HEK293 (cell line): ENCODE measurements at regions not wholly inside any gene's neighbourhood (a gene's known extent, or its start where the extent isn't known, plus 50 kb on each side); places are given as distances from the start of the nearest gene placed in this dataset.

Experiments
- CTCF ChIA-PET: fragments of 350-600 bp; formaldehyde crosslinking; extraction: SDS; loops from one replicate; lab custom pipeline; 2021; ENCODE audit warnings: antibody characterized with exemption; lab: Yijun Ruan, JAX
- POLR2A ChIA-PET: fragments of 300-600 bp; formaldehyde crosslinking; extraction: SDS; loops from one replicate; lab custom pipeline; 2020; ENCODE audit warnings: antibody characterized with exemption, inconsistent platforms; lab: Yijun Ruan, JAX
- H3K27ac ChIP-seq: fragments of 200-500 bp; sonication (Bioruptor generic); 2 replicates; pipeline ENCODE4 v1.5.1; 2014; ENCODE audit warnings: low read depth, low read length, control low read depth, inconsistent platforms; ENCODE audit errors: extremely low read depth
- H3K36me3 ChIP-seq, 2 experiments: fragments of 200-500 bp in 1 of 2; sonication (Bioruptor generic) in 1 of 2; 1 replicate in 1 of 2; 2 replicates in 1 of 2; pipeline ENCODE4 v1.5.1; 2014 to 2017; ENCODE audit warnings: inconsistent platforms in 2 of 2, low read length in 2 of 2; ENCODE audit not compliant: control insufficient read depth in 2 of 2, insufficient read depth in 1 of 2
- H3K4me1 ChIP-seq: fragments of 200-500 bp; sonication (Bioruptor generic); 2 replicates; pipeline ENCODE4 v1.5.1; 2014; ENCODE audit warnings: mild to moderate bottlenecking, low read length, inconsistent platforms; ENCODE audit not compliant: control insufficient read depth, insufficient read depth
- H3K4me3 ChIP-seq: 2 replicates; pipeline ENCODE4 v1.5.1; 2011; ENCODE audit warnings: low read depth, mild to moderate bottlenecking, control low read depth, low read length, moderate library complexity
- H3K9me3 ChIP-seq: fragments of 200-500 bp; sonication (Bioruptor generic); 2 replicates; pipeline ENCODE4 v1.5.1; 2014; ENCODE audit warnings: low read depth, low read length, inconsistent platforms; ENCODE audit not compliant: control insufficient read depth, insufficient read depth
- GLI4 ChIP-seq: fragments of 450-650 bp; formaldehyde crosslinking; IDR thresholded peaks from 2 replicates; pipeline ENCODE4 v1.5.1; 2016; ENCODE audit warnings: missing biosample characterization, missing genetic modification characterization
- HOXA7 ChIP-seq: sonication (generic); formaldehyde crosslinking; IDR thresholded peaks from 2 replicates; pipeline ENCODE4 v1.8.1; 2022; ENCODE audit warnings: missing genetic modification reagents, borderline replicate concordance
- RBAK ChIP-seq: fragments of 450-650 bp; formaldehyde crosslinking; IDR thresholded peaks from 2 replicates; pipeline ENCODE4 v1.5.1; 2016; ENCODE audit warnings: missing biosample characterization, missing genetic modification characterization
- SCRT1 ChIP-seq: fragments of 450-650 bp; formaldehyde crosslinking; IDR thresholded peaks from 2 replicates; pipeline ENCODE4 v1.5.1; 2016; ENCODE audit warnings: missing biosample characterization, missing genetic modification characterization, borderline replicate concordance
- ZBTB11 ChIP-seq: fragments of 450-650 bp; formaldehyde crosslinking; conservative IDR thresholded peaks from 2 replicates; pipeline ENCODE4 v1.5.1; 2016; ENCODE audit warnings: low read depth, missing biosample characterization, missing genetic modification characterization
- ZBTB21 ChIP-seq: fragments of 450-650 bp; formaldehyde crosslinking; IDR thresholded peaks from 2 replicates; pipeline ENCODE4 v1.5.1; 2017; ENCODE audit warnings: missing biosample characterization, missing genetic modification characterization
- ZBTB44 ChIP-seq: fragments of 450-650 bp; IDR thresholded peaks from 2 replicates; pipeline ENCODE4 v1.5.1; 2018; ENCODE audit warnings: missing biosample characterization, mild to moderate bottlenecking, missing genetic modification characterization
- ZNF112 ChIP-seq: fragments of 450-650 bp; formaldehyde crosslinking; IDR thresholded peaks from 2 replicates; pipeline ENCODE4 v1.5.0; 2017; ENCODE audit warnings: missing biosample characterization, missing genetic modification characterization
- ZNF138 ChIP-seq: fragments of 450-650 bp; formaldehyde crosslinking; IDR thresholded peaks from 2 replicates; pipeline ENCODE4 v1.5.1; 2016; ENCODE audit warnings: missing biosample characterization, missing genetic modification characterization, borderline replicate concordance
- ZNF16 ChIP-seq: fragments of 450-650 bp; formaldehyde crosslinking; IDR thresholded peaks from 2 replicates; pipeline ENCODE4 v1.5.1; 2016; ENCODE audit warnings: low read depth, missing biosample characterization, missing genetic modification characterization
- ZNF184 ChIP-seq: fragments of 450-650 bp; IDR thresholded peaks from 2 replicates; pipeline ENCODE4 v1.5.1; 2018; ENCODE audit warnings: missing biosample characterization, mild to moderate bottlenecking, missing genetic modification characterization
- ZNF221 ChIP-seq: fragments of 450-650 bp; formaldehyde crosslinking; IDR thresholded peaks from 2 replicates; pipeline ENCODE4 v1.5.1; 2017; ENCODE audit warnings: missing biosample characterization, missing genetic modification characterization, borderline replicate concordance
- ZNF394 ChIP-seq: fragments of 450-650 bp; formaldehyde crosslinking; IDR thresholded peaks from 2 replicates; pipeline ENCODE4 v1.5.1; 2016; ENCODE audit warnings: missing biosample characterization, missing genetic modification characterization, mild to moderate bottlenecking, moderate library complexity, borderline replicate concordance
- ZNF513 ChIP-seq: fragments of 450-650 bp; IDR thresholded peaks from 2 replicates; pipeline ENCODE4 v1.5.1; 2018; ENCODE audit warnings: missing biosample characterization, missing genetic modification characterization
- ZNF529 ChIP-seq: fragments of 450-650 bp; formaldehyde crosslinking; IDR thresholded peaks from 2 replicates; pipeline ENCODE4 v1.5.1; 2017; ENCODE audit warnings: missing genetic modification characterization, missing biosample characterization; ENCODE audit not compliant: insufficient replicate concordance
- ZNF639 ChIP-seq: fragments of 450-650 bp; formaldehyde crosslinking; IDR thresholded peaks from 2 replicates; pipeline ENCODE4 v1.5.1; 2016; ENCODE audit warnings: missing biosample characterization, missing genetic modification characterization
- ZNF677 ChIP-seq: fragments of 450-650 bp; IDR thresholded peaks from 2 replicates; pipeline ENCODE4 v1.5.0; 2018; ENCODE audit warnings: missing biosample characterization, mild to moderate bottlenecking, missing genetic modification characterization, moderate library complexity
- ZNF777 ChIP-seq: fragments of 450-650 bp; formaldehyde crosslinking; IDR thresholded peaks from 2 replicates; pipeline ENCODE4 v1.5.1; 2017; ENCODE audit warnings: missing biosample characterization, missing genetic modification characterization, borderline replicate concordance
- ZNF837 ChIP-seq: fragments of 450-650 bp; formaldehyde crosslinking; IDR thresholded peaks from 2 replicates; pipeline ENCODE4 v1.5.1; 2016; ENCODE audit warnings: missing biosample characterization, missing genetic modification characterization
- TF ChIP-seq, protein P1 (sequence below): fragments of 450-650 bp; formaldehyde crosslinking; optimal IDR thresholded peaks from 2 replicates; pipeline ENCODE3; 2016; ENCODE audit warnings: missing biosample characterization, mild to moderate bottlenecking, missing genetic modification characterization
- TF ChIP-seq, protein P2 (sequence below): fragments of 450-650 bp; formaldehyde crosslinking; IDR thresholded peaks from 2 replicates; pipeline ENCODE4 v1.5.1; 2016; ENCODE audit warnings: missing biosample characterization, missing genetic modification characterization, borderline replicate concordance

- CTCF ChIA-PET, result interaction anchor here (0.5 to 1.5 kb wide), 4 partner anchors 10 to 103 kb away, joined by 3 to 8 read pairs (median 3); no protein-coding TSS in a partner anchor
- H3K9me3 ChIP-seq, result no peaks in the 10 kb centered on the region
- TF ChIP-seq ZNF16 (tag by site-specific recombination), result no peak
- no peak for TF ChIP-seq ZNF777 (tag by site-specific recombination)
- no peak for TF ChIP-seq ZNF529
- TF ChIP-seq, all 188 proteins: peak for 0
- Histone ChIP-seq H3K36me3 (no peaks in the 10 kb centered on the region), H3K4me1 (no peaks in the 10 kb centered on the region), H3K27ac (no peak overlapping the region), H3K4me3 (no peak overlapping the region)
- POLR2A ChIA-PET, result no interaction called here
Measured at GRCh38 chr13:24624363-24624762, 55.8 kb upstream of the ATP12A start.

DNA sequence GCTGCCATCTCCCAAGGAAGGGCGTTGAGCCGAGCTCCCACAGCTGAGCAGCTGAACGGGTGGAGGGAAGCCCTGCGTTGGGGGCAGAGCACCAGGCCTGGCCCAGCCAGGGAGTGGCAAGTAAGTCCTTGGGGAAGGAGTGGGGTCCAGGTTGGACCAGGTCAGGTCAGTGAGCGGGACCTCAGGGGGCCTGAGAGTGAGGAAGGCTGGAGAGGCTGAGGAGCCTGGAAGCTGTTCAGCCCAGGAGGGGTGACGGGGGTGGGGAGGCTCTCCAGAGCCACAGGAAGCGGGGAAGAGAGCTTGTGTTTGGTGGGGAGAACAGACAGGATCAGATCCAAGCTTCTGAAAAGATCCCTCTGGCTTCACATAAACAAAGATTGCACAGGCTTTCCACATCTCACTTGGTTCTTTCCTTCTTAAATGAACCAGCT is 55.4 kb upstream of the ATP12A start:
- H3K4me1 ChIP-seq, result no peaks in the 10 kb centered on the region
- H3K9me3 ChIP-seq, result no peaks in the 10 kb centered on the region
- no peaks in the 10 kb centered on the region for H3K36me3 ChIP-seq
- no peak overlapping the region for H3K27ac ChIP-seq
- CTCF ChIA-PET, result interaction anchor here (0.5 to 1.5 kb wide), 7 partner anchors 10 to 103 kb away, joined by 3 to 8 read pairs (median 3); no protein-coding TSS in a partner anchor
- TF ChIP-seq ZNF221 (tag by site-specific recombination), result no peak
- no peak for TF ChIP-seq ZNF639 (tag by site-specific recombination)
- TF ChIP-seq, protein P1, sequence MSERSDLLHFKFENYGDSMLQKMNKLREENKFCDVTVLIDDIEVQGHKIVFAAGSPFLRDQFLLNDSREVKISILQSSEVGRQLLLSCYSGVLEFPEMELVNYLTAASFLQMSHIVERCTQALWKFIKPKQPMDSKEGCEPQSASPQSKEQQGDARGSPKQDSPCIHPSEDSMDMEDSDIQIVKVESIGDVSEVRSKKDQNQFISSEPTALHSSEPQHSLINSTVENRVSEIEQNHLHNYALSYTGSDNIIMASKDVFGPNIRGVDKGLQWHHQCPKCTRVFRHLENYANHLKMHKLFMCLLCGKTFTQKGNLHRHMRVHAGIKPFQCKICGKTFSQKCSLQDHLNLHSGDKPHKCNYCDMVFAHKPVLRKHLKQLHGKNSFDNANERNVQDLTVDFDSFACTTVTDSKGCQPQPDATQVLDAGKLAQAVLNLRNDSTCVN, result no peak
- TF ChIP-seq ZNF677 (tag by site-specific recombination), result no peak
- no peak for TF ChIP-seq SCRT1 (tag by site-specific recombination)
- TF ChIP-seq ZBTB11, result no peak
- POLR2A ChIA-PET, result no interaction called here
- no peak overlapping the region for H3K4me3 ChIP-seq

GRCh38 chr13:24625331-24625731 is 54.9 kb upstream of the ATP12A start:
- Histone ChIP-seq H3K4me3 (no peak overlapping the region), H3K9me3 (no peaks in the 10 kb centered on the region), H3K4me1 (no peaks in the 10 kb centered on the region), H3K36me3 (no peaks in the 10 kb centered on the region), H3K27ac (no peak overlapping the region)
- ChIA-PET CTCF (interaction anchor here (0.6 to 1.3 kb wide), 6 partner anchors 35 to 102 kb away, joined by 3 to 9 read pairs (median 4); no protein-coding TSS in a partner anchor), POLR2A (no interaction called here)
- TF ChIP-seq GLI4 (tag by site-specific recombination), result no peak
- no peak for TF ChIP-seq ZBTB21
- no peak for TF ChIP-seq ZNF837 (tag by site-specific recombination)
- TF ChIP-seq ZNF184, result no peak
- TF ChIP-seq ZNF394 (tag by site-specific recombination), result no peak
- TF ChIP-seq ZBTB44 (tag by site-specific recombination), result no peak
- no peak for TF ChIP-seq HOXA7
- TF ChIP-seq ZNF513 (tag by site-specific recombination), result no peak
- TF ChIP-seq ZNF138 (tag by site-specific recombination), result no peak
- TF ChIP-seq RBAK (tag by site-specific recombination), result no peak
- TF ChIP-seq, protein P2, sequence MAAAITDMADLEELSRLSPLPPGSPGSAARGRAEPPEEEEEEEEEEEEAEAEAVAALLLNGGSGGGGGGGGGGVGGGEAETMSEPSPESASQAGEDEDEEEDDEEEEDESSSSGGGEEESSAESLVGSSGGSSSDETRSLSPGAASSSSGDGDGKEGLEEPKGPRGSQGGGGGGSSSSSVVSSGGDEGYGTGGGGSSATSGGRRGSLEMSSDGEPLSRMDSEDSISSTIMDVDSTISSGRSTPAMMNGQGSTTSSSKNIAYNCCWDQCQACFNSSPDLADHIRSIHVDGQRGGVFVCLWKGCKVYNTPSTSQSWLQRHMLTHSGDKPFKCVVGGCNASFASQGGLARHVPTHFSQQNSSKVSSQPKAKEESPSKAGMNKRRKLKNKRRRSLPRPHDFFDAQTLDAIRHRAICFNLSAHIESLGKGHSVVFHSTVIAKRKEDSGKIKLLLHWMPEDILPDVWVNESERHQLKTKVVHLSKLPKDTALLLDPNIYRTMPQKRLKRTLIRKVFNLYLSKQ (tag by site-specific recombination), result no peak
- no peak for TF ChIP-seq ZNF112
